ENCODE measurements at regions not wholly inside any gene's neighbourhood (a gene's known extent, or its start where the extent isn't known, plus 50 kb on each side); places are given as distances from the start of the nearest gene placed in this dataset.
"Not testable (repeated sequence)": the region's sequence is repeated elsewhere in the genome, so short reads cannot be mapped to it uniquely, and the experiment has no call there.

DNA sequence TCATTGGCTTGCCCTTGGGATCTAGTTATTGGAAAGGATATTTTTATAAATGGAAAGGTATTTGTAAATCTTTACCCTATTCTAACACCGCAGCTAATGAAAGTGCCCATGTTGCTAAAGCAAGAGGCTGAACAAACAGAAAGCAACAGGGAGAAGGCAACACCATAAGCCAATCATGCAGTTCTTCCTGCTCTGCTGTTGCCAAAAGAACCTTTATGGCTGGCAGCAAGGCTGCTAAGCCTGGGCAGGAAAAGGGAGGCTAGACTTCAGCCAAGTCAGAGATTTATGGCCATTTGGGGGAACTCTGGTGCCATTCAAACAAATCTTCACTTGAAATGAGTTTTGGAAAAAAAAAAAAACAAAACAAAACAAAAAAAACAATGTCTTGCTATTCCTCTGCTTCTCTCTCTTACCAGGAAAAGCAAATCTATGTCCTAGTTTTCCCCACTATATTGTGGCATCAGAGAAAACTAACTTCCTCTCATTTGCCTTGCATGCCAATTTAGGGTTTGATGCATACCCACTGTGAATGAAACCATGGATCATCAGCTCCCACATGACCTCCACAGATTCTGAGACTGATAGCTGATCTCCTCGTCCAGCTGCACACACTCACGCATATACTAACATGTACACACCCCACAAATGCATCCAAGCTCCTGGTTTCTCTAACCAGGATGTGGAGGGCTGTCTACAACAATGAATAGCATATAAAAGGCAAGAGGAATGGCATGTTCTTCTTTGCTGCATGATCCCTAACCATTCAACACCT is 179.3 kb downstream of the C1D start:
- in situ Hi-C loops (cut with MboI; ENCODE audit: low sequenced_read_pairs) = no loop called here

GRCh38 chr2:67888351-67889005 is 174.3 kb downstream of the C1D start:
- in situ Hi-C loops (cut with MboI; ENCODE audit: low sequenced_read_pairs) = no loop called here

GRCh38 chr2:67889056-67889455 is 173.7 kb downstream of the C1D start:
- in situ Hi-C loops (cut with MboI; ENCODE audit: low sequenced_read_pairs) = no loop called here

GRCh38 chr2:67891642-67892041 is 171.2 kb downstream of the C1D start:
- in situ Hi-C loops (cut with MboI; ENCODE audit: low sequenced_read_pairs) = no loop called here

- in situ Hi-C loops (cut with MboI; ENCODE audit: low sequenced_read_pairs) = no loop called here
Observed at GRCh38 chr2:67892339-67892846, 170.4 kb downstream of the C1D start.

- in situ Hi-C loops (cut with MboI; ENCODE audit: low sequenced_read_pairs) = no loop called here
Observed at GRCh38 chr2:67895227-67895941, 167.4 kb downstream of the C1D start.

DNA sequence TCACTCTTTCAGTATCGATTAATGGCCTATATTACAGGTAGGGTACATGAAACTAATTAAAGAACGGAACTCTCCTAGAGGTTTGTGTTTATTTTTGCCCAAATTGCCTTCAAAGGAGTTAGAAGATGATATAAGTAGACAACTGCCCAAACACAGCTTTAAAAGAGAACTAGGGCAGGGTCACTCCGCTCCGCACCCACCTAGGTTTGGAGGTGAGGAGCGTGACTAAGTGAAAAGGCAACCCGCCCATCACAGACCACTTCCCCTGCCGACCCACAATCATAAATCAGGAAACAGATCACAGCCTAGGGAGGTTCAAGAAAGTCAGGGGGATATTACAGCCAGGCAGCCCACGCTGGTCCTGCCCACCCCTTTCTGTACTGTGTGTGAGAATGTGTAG is 166.7 kb downstream of the C1D start:
- in situ Hi-C loops (cut with MboI; ENCODE audit: low sequenced_read_pairs) = no loop called here

DNA sequence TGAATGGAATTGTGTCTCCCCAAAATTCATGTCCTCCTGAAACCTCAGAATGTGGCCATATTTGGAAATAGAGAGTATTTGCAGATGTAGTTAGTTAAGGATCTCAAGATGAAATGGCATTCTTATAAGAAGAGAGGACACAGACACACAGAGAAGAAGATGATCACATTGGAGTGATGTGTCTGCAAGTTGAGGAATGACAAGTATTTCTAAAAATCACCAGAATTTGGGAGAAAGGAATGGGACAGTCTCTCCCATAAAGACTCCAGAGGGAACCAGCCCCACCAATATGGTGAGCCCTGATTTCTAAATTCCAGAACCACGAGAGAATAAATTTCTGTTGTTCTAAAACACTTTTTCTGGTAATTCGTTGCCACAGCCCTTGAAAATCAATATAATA is 166.3 kb downstream of the C1D start:
- in situ Hi-C loops (cut with MboI; ENCODE audit: low sequenced_read_pairs) = no loop called here

DNA sequence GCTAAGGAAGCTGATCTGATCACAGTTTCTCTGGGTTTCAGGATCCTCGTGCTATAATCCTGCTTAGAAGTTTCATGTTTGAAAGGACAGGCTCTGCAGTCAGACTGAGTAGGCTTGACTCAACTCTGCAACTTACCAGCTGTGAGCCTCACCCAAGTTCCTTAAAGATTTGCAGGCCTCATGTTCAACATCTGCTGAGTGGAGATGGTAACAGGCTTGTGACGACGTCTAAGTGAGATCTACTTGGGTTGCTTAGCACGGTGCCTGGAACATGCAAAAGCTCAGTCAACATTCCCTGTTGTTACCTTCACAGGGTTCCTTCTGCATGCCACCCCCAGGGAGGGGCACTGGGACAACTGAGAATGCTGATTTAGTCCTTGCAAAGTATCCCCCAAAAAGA is 164.2 kb downstream of the C1D start:
- in situ Hi-C loops (cut with MboI; ENCODE audit: low sequenced_read_pairs) = no loop called here

DNA sequence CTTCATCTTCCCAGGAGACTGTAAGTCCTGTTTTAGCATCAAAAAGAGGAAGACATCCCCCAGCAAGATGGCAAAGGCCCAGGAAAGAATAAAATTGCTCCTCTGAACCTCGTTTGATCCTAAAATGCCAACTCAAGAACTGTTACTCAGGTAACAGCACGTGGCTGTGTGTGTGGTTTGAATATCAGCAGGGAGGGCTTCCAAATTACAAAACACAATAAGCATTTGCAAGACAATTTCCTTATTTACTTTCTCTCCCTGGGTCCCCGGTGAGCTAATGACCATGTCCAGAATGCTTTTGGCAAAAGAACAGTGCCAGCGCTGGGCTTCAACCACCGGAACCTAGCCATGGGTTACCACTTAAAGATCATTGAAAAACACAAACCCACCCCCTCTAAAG is 163.6 kb downstream of the C1D start:
- in situ Hi-C loops (cut with MboI; ENCODE audit: low sequenced_read_pairs) = no loop called here

- in situ Hi-C loops (cut with MboI; ENCODE audit: low sequenced_read_pairs) = no loop called here
Observed at GRCh38 chr2:67900826-67901225, 162.0 kb downstream of the C1D start.

DNA sequence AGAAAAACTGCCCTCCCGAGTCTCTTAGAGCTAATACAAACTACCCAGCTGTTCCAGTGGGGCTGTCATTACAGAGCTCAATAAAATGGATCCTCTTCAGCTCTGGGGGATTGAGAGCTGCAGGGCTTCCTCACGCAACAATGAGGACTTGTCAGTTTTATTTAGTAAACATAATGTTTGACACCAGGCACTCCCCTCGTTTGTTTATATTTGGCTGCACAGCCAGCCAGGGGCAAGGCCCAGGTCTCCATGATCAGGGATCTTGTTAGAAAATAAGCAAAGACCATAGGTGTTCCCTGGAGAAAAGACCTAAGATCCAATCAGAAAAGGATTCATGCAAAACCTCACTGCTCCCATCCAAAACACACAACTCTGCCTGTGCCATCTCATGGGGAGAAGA is 158.2 kb downstream of the C1D start:
- in situ Hi-C loops (cut with MboI; ENCODE audit: low sequenced_read_pairs) = no loop called here

DNA sequence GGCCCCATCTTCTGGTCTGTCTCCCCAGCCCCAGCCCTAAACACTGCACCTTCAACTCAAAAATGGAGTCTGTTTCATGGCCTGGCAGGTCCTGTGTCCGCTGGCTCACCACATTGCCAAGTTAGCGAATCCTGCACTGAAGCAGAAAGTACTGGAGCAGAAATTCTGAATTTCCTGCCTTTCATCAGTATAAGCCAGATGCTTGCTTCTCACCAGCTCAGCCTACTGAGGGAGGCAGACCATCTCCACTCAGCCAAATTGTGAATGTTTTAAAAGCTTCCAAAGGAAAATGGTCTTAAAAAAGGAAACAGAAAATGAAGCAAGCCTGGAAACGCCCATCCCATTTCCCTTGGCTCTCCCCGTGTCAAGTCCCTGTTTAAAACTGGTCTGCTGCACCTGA is 157.8 kb downstream of the C1D start:
- in situ Hi-C loops (cut with MboI; ENCODE audit: low sequenced_read_pairs) = no loop called here

GRCh38 chr2:67906547-67906946 is 156.3 kb downstream of the C1D start:
- in situ Hi-C loops (cut with MboI; ENCODE audit: low sequenced_read_pairs) = not testable (repeated sequence)

- in situ Hi-C loops (cut with MboI; ENCODE audit: low sequenced_read_pairs) = no loop called here
Observed at GRCh38 chr2:67917332-67918054, 145.3 kb downstream of the C1D start.

- in situ Hi-C loops (cut with MboI; ENCODE audit: low sequenced_read_pairs) = no loop called here
Observed at GRCh38 chr2:67918471-67918870, 144.3 kb downstream of the C1D start.

GRCh38 chr2:67919490-67919889 is 143.3 kb downstream of the C1D start:
- in situ Hi-C loops (cut with MboI; ENCODE audit: low sequenced_read_pairs) = no loop called here

GRCh38 chr2:67922080-67922785 is 140.6 kb downstream of the C1D start:
- in situ Hi-C loops (cut with MboI; ENCODE audit: low sequenced_read_pairs) = no loop called here

- in situ Hi-C loops (cut with MboI; ENCODE audit: low sequenced_read_pairs) = no loop called here
Observed at GRCh38 chr2:67923696-67924095, 139.1 kb downstream of the C1D start.

DNA sequence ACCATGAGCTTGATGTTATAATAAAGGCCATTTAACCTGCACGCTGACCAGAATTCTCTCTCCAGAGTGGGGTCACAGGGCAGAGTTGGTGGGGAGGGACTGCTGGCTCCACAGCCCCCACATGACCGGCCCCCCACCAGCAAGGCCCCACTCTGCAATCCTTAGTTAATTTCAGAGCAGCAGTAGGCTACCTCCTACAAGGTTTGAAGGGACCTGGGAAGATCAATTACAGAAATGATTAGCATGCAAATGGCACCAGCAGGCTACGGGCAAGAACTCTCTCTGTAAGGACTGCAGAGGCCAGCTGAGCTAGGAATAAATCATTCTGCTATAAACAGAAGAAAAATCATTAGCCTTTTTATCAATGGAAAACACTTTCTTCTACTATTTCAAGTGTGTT is 135.3 kb downstream of the C1D start:
- in situ Hi-C loops (cut with MboI; ENCODE audit: low sequenced_read_pairs) = no loop called here

- in situ Hi-C loops (cut with MboI; ENCODE audit: low sequenced_read_pairs) = no loop called here
Observed at GRCh38 chr2:67930156-67930555, 132.6 kb downstream of the C1D start.
